Urinary bladder (tissue), 3 donors: ENCODE measurements at regions not wholly inside any gene's neighbourhood (a gene's known extent, or its start where the extent isn't known, plus 50 kb on each side); places are given as distances from the start of the nearest gene placed in this dataset.
"Not testable (repeated sequence)": the region's sequence is repeated elsewhere in the genome, so short reads cannot be mapped to it uniquely, and the experiment has no call there.

Experiments
- DNase-seq: peaks from one replicate; pipeline ENCODE4 v3.0.0-alpha.2; 2015; ENCODE audit errors: extremely low spot score
- H3K27ac ChIP-seq: one replicate; pipeline ENCODE4 v1.5.1; 2013; ENCODE audit warnings: low read depth, mild to moderate bottlenecking, moderate library complexity
- H3K36me3 ChIP-seq: one replicate; pipeline ENCODE4 v1.6.1; 2013; ENCODE audit warnings: mild to moderate bottlenecking, moderate library complexity; ENCODE audit not compliant: insufficient read depth
- H3K4me1 ChIP-seq: one replicate; pipeline ENCODE4 v1.6.1; 2013; ENCODE audit warnings: mild to moderate bottlenecking, moderate library complexity; ENCODE audit not compliant: insufficient read depth
- H3K4me3 ChIP-seq: one replicate; pipeline ENCODE4 v1.5.1; 2013; ENCODE audit warnings: low read depth, low read length
- WGBS: extraction: QIAGEN DNeasy Blood & Tissue Kit; methylation state at CpG from one replicate; pipeline ENCODE4 v1.1.7; 2013; 5-methylcytosine and 5-hydroxymethylcytosine counted together
- donor health status: healthy with polysubstance abuse.
- donor health status: healthy.

DNA sequence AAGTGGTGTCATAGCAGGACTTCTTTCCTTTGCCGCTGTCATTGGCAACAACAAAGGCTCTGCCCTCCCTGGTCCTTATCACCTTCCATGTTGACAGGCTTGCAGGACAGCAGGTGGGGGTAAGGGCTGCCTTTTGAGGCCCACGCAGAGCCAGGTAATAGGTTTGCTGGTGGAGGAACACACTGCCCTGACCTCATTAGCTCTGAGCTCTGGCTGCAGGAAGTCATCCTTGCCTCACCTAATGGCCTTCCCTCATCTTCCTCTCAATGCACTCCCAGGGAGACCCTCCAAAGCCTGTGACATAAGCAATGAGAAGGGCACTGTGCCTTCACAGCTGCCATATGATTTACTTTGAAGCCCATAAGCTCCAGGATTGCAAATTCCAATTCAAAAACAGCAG, 1205.2 kb upstream of the AUTS2 start:
- Histone ChIP-seq H3K27ac (no peak overlapping the region), H3K4me3 (no peak overlapping the region), H3K36me3 (no peaks in the 10 kb centered on the region), H3K4me1 (no peaks in the 10 kb centered on the region)
- 48% methylated on average over 2 of the region's 2 CpGs for WGBS
- no peak for DNase-seq

- DNase-seq = no peak
- Histone ChIP-seq H3K36me3 (no peaks in the 10 kb centered on the region), H3K4me1 (no peaks in the 10 kb centered on the region), H3K27ac (no peak overlapping the region), H3K4me3 (no peak overlapping the region)
- 91% methylated on average over 3 of the region's 3 CpGs for WGBS
Observed at GRCh38 chr7:68394131-68394530, 1204.1 kb upstream of the AUTS2 start.

DNA sequence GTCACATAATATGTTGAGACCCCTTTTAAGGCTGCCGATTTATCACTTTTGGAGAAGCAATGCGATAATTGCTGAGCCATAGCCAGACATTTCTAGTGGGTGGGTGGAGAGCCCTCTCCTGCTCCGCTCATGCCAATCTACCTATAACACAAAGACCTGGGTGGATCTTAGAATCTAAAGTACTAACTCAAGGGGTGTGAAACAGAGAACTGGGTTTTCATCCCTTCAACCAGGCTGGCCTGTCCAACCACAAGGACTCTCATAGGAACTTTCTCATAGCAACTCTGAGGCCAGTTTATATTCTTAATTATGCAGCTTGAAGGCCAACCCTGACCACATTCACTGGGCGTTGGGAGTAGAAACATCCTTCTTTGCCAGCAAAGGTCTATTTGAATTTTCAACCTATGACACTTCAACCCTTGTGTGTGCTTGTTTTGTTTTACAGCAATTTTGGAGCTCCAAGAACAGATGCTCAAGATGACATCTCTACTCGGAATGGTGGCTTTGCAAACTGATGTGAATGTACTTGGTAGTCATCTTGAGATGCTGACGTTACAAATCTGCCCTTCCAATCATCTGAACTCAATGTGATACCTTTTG, 1198.2 kb upstream of the AUTS2 start:
- DNase-seq = no peak
- WGBS = 86% methylated on average over 6 of the region's 6 CpGs
- H3K36me3 ChIP-seq = no peaks in the 10 kb centered on the region
- no peaks in the 10 kb centered on the region for H3K4me1 ChIP-seq
- no peak overlapping the region for H3K27ac ChIP-seq
- no peak overlapping the region for H3K4me3 ChIP-seq

- WGBS = 88% methylated on average over 3 of the region's 3 CpGs
- Histone ChIP-seq H3K27ac (no peak overlapping the region), H3K4me1 (no peaks in the 10 kb centered on the region), H3K36me3 (no peaks in the 10 kb centered on the region), H3K4me3 (no peak overlapping the region)
- no peak for DNase-seq
Observed at GRCh38 chr7:68400783-68401182, 1197.5 kb upstream of the AUTS2 start.

DNA sequence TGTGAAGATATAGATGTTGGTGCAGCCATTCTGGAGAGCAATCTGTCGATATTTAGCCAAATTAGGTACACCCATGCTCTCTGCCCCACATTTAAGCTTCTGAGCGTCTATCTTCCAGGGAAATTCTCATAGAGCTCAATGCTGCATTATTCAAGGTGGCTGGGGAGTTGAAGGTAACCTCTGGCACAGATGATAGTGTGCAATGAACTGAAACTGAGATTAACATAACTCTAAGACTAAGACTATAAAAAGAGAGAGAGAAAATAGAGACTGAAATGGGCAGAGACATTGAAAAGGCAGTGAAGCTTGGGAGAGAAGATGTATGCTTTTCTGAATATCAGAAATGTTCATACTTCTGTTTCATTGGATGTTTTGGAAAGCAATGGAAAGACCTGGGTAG, 1197.0 kb upstream of the AUTS2 start:
- Histone ChIP-seq H3K36me3 (no peaks in the 10 kb centered on the region), H3K4me1 (no peaks in the 10 kb centered on the region), H3K4me3 (no peak overlapping the region), H3K27ac (no peak overlapping the region)
- no peak for DNase-seq
- 86% methylated on average over 2 of the region's 2 CpGs for WGBS

DNA sequence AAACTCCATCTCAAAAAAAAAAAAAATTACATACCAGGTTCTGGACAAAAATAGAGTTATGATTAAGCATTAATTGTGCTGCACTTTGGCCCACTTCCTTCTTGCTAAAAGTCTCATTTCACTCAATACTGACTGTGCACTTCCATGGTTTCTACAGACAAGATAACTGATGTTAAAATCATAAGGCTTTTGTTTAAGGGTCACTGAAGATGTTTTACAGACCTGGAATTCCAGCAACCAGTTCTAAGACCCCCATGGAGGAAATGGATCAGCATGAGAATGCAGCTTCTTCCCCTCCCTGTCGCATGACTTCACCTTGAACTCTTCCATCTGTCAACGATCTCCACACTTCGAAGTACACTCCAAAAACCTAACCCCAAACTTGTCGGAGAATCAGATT, 1191.8 kb upstream of the AUTS2 start:
- H3K4me1 ChIP-seq = no peaks in the 10 kb centered on the region
- 55% methylated on average over 4 of the region's 4 CpGs for WGBS
- H3K4me3 ChIP-seq = no peak overlapping the region
- no peak overlapping the region for H3K27ac ChIP-seq
- DNase-seq = no peak
- H3K36me3 ChIP-seq = no peaks in the 10 kb centered on the region

- H3K27ac ChIP-seq = no peak overlapping the region
- DNase-seq = no peak
- no peaks in the 10 kb centered on the region for H3K4me1 ChIP-seq
- H3K4me3 ChIP-seq = no peak overlapping the region
- H3K36me3 ChIP-seq = no peaks in the 10 kb centered on the region
Observed at GRCh38 chr7:68407460-68407859, 1190.8 kb upstream of the AUTS2 start.

- WGBS = 97% methylated on average over 1 of the region's 1 CpG
- no peaks in the 10 kb centered on the region for H3K4me1 ChIP-seq
Observed at GRCh38 chr7:68408873-68409272, 1189.4 kb upstream of the AUTS2 start.

DNA sequence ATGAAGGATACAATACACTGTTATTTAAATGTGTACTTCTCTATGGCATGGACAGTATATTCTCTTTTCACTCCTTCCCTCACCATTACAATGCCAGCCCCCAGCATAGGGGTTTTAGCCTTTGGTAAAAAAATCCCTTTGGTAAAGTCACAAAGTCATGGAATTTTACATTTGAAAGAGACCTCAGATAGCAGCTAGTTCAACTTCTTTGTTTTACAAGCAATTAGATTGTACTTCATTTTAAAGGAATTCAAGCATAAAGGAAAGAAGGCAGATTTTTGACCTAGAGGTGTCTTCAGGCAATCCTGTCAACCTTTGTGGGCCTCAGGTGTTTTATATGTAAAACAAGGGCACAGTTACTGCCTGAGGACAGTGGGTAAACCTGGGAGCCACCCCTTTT, 1188.4 kb upstream of the AUTS2 start:
- no peak for DNase-seq
- H3K36me3 ChIP-seq = no peaks in the 10 kb centered on the region
- H3K4me1 ChIP-seq = no peaks in the 10 kb centered on the region
- H3K27ac ChIP-seq = no peak overlapping the region
- no peak overlapping the region for H3K4me3 ChIP-seq

More at GRCh38 chr7:68408873-68409272, 1189.4 kb upstream of the AUTS2 start:
- no peak for DNase-seq
- no peaks in the 10 kb centered on the region for H3K36me3 ChIP-seq
- no peak overlapping the region for H3K27ac ChIP-seq
- no peak overlapping the region for H3K4me3 ChIP-seq

GRCh38 chr7:68410693-68411092, 1187.6 kb upstream of the AUTS2 start:
- DNase-seq, H3K27ac ChIP-seq, H3K36me3 ChIP-seq, H3K4me1 ChIP-seq, H3K4me3 ChIP-seq: not testable (repeated sequence)
- 92% methylated on average over 11 of the region's 11 CpGs for WGBS

DNA sequence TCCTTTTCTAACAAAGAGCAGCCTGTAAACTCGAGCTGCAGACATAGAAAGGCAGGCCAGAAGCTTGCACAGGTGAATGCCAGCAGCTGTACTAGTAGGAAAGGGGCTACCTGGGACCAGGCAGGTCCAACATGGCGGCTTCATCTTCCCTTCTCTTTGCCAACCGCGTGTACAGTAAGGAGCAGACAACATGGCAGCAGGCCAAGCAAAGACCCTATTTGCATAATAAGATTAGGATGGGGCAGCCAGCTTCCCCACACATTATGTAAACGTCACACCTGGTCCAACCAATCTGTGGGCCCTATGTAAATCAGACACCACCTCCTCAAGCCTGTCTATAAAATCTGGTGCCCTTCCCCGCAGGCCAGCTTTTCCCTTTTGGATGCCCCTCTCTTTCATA, 1186.5 kb upstream of the AUTS2 start:
- H3K36me3 ChIP-seq = no peaks in the 10 kb centered on the region
- DNase-seq = no peak
- no peaks in the 10 kb centered on the region for H3K4me1 ChIP-seq
- 76% methylated on average over 6 of the region's 6 CpGs for WGBS
- no peak overlapping the region for H3K27ac ChIP-seq
- no peak overlapping the region for H3K4me3 ChIP-seq

GRCh38 chr7:68414631-68415425, 1183.4 kb upstream of the AUTS2 start:
- Histone ChIP-seq H3K4me1 (no peaks in the 10 kb centered on the region), H3K36me3 (no peaks in the 10 kb centered on the region), H3K4me3 (no peak overlapping the region), H3K27ac (no peak overlapping the region)
- 82% methylated on average over 2 of the region's 2 CpGs for WGBS
- no peak for DNase-seq

DNA sequence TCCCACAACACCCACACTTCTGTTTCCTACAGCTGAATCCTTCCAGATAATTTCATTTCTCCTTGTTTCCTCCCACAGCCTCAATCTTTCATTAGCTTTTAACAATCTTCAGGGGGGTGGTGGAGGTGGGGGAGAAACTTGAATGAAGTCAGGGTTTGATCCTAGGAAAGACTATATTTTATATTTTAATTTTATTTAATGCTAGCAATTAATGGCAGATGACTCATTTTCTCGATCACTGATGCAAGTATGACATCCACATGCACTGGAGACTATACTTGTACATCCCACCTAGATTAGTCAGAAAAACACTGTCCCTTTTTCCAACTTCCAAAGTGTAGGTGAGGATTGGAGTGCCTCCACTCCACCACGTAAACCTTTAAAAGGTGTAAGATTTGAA, 1181.3 kb upstream of the AUTS2 start:
- DNase-seq = no peak
- WGBS = 93% methylated on average over 2 of the region's 2 CpGs
- H3K27ac ChIP-seq = no peak overlapping the region
- no peak overlapping the region for H3K4me3 ChIP-seq
- H3K4me1 ChIP-seq = no peaks in the 10 kb centered on the region
- no peaks in the 10 kb centered on the region for H3K36me3 ChIP-seq

GRCh38 chr7:68417659-68418058, 1180.6 kb upstream of the AUTS2 start:
- no peak for DNase-seq
- Histone ChIP-seq H3K36me3 (no peaks in the 10 kb centered on the region), H3K27ac (no peak overlapping the region), H3K4me1 (no peaks in the 10 kb centered on the region), H3K4me3 (no peak overlapping the region)
- 64% methylated on average over 1 of the region's 1 CpG for WGBS
